ENCODE measurements at regions not wholly inside any gene's neighbourhood (a gene's known extent, or its start where the extent isn't known, plus 50 kb on each side); places are given as distances from the start of the nearest gene placed in this dataset.

GRCh38 chr6:133583907-133584427, 304.9 kb upstream of the TCF21 start:
- no peak for DNase-seq

GRCh38 chr6:133584823-133585222, 304.1 kb upstream of the TCF21 start:
- no peak for DNase-seq

GRCh38 chr6:133585978-133586377, 302.9 kb upstream of the TCF21 start:
- no peak for DNase-seq

- no peak for DNase-seq
Observed at GRCh38 chr6:133587546-133588160, 301.3 kb upstream of the TCF21 start.

- DNase-seq: no peak
Observed at GRCh38 chr6:133590196-133590595, 298.7 kb upstream of the TCF21 start.

- DNase-seq: peak; percentile 1
Observed at GRCh38 chr6:133590814-133591213, 298.1 kb upstream of the TCF21 start.

GRCh38 chr6:133591275-133591674, 297.6 kb upstream of the TCF21 start:
- DNase-seq: no peak

GRCh38 chr6:133594652-133595110, 294.2 kb upstream of the TCF21 start:
- DNase-seq: no peak

- no peak for DNase-seq
Observed at GRCh38 chr6:133595111-133595761, 293.7 kb upstream of the TCF21 start.

GRCh38 chr6:133606852-133607251, 282.1 kb upstream of the TCF21 start:
- no peak for DNase-seq

GRCh38 chr6:133608620-133609019, 280.3 kb upstream of the TCF21 start:
- no peak for DNase-seq

- no peak for DNase-seq
Observed at GRCh38 chr6:133609415-133610226, 279.3 kb upstream of the TCF21 start.

- DNase-seq: no peak
Observed at GRCh38 chr6:133610227-133610840, 278.6 kb upstream of the TCF21 start.

GRCh38 chr6:133610971-133611370, 277.9 kb upstream of the TCF21 start:
- no peak for DNase-seq

- no peak for DNase-seq
Observed at GRCh38 chr6:133612459-133612858, 276.5 kb upstream of the TCF21 start.

- DNase-seq: no peak
Observed at GRCh38 chr6:133613211-133613610, 275.7 kb upstream of the TCF21 start.

GRCh38 chr6:133621751-133622150, 267.2 kb upstream of the TCF21 start:
- no peak for DNase-seq

GRCh38 chr6:133623065-133623464, 265.8 kb upstream of the TCF21 start:
- no peak for DNase-seq

GRCh38 chr6:133623621-133624020, 265.3 kb upstream of the TCF21 start:
- DNase-seq: no peak

GRCh38 chr6:133626096-133626666, 262.7 kb upstream of the TCF21 start:
- no peak for DNase-seq

- DNase-seq: no peak
Observed at GRCh38 chr6:133629970-133630369, 258.9 kb upstream of the TCF21 start.

- no peak for DNase-seq
Observed at GRCh38 chr6:133630651-133631050, 258.3 kb upstream of the TCF21 start.

- DNase-seq: no peak
Observed at GRCh38 chr6:133631421-133631820, 257.5 kb upstream of the TCF21 start.

All from hematopoietic multipotent progenitor cell treated with erythropoietin and hydrocortisone succinate and interleukin-3 and kit ligand, for 4 days (in vitro differentiated cells).